OCI-LY3 (cell line): ENCODE measurements at regions not wholly inside any gene's neighbourhood (a gene's known extent, or its start where the extent isn't known, plus 50 kb on each side); places are given as distances from the start of the nearest gene placed in this dataset.

ENCODE experiments used
- H2AFZ ChIP-seq: fragments of 200-600, 300-600 bp; shearing (Covaris generic); 2 replicates; pipeline ENCODE4 v1.6.0; 2014; ENCODE audit warnings: antibody characterized with exemption, low read depth, low read length
- H3K27ac ChIP-seq: fragments of 200-600, 300-600 bp; sonication (generic); 2 replicates; pipeline ENCODE4 v1.5.1; 2014; ENCODE audit warnings: mild to moderate bottlenecking, low read length, moderate library complexity, mixed read lengths
- H3K27me3 ChIP-seq: fragments of 200-600, 300-600 bp; sonication (generic); 2 replicates; pipeline ENCODE4 v1.6.1; 2014; ENCODE audit warnings: low read depth, low read length, mixed read lengths
- H3K36me3 ChIP-seq: fragments of 200-600, 300-600 bp; sonication (generic); replicated peaks from 2 replicates; pipeline ENCODE3; 2014; ENCODE audit warnings: low read depth, low read length, mixed read lengths
- H3K4me1 ChIP-seq: fragments of 300-600, 200-600 bp; sonication (generic); 2 replicates; pipeline ENCODE4 v1.6.1; 2014; ENCODE audit warnings: low read length, mixed read lengths
- H3K4me2 ChIP-seq: fragments of 200-600, 300-600 bp; sonication (generic); 2 replicates; pipeline ENCODE4 v1.6.1; 2014; ENCODE audit warnings: low read length, mixed read lengths
- H3K4me3 ChIP-seq: fragments of 300-600, 200-600 bp; sonication (generic); 2 replicates; pipeline ENCODE4 v1.5.1; 2014; ENCODE audit warnings: antibody characterized with exemption, mild to moderate bottlenecking, low read length, moderate library complexity
- H3K79me2 ChIP-seq: fragments of 300-600, 200-600 bp; shearing (Covaris generic); 2 replicates; pipeline ENCODE4 v1.6.1; 2014; ENCODE audit warnings: mild to moderate bottlenecking, low read length, mixed read lengths
- H3K9ac ChIP-seq: fragments of 300-600, 200-600 bp; shearing (Covaris generic); 2 replicates; pipeline ENCODE4 v1.6.0; 2014; ENCODE audit warnings: mild to moderate bottlenecking, low read length, moderate library complexity
- H3K9me3 ChIP-seq: fragments of 200-600, 300-600 bp; shearing (Covaris generic); 2 replicates; pipeline ENCODE4 v1.6.1; 2014; ENCODE audit warnings: low read length, mixed read lengths; ENCODE audit not compliant: insufficient read depth
- H4K20me1 ChIP-seq: fragments of 200-600, 300-600 bp; sonication (generic); 2 replicates; pipeline ENCODE4 v1.6.1; 2016; ENCODE audit warnings: low read length, mixed read lengths; ENCODE audit not compliant: insufficient read depth
- EZH2phosphoT487 ChIP-seq: fragments of 200-600 bp; shearing (Covaris generic); IDR thresholded peaks from 2 replicates; pipeline ENCODE4 v1.6.1; 2018; ENCODE audit warnings: antibody characterized with exemption, mixed run types, low read depth
- TF ChIP-seq, protein P1 (sequence below): fragments of 200-600, 300-600 bp; sonication (generic); IDR thresholded peaks from 2 replicates; pipeline ENCODE4 v1.5.1; 2014; ENCODE audit warnings: antibody characterized with exemption, low read length, low read depth

DNA sequence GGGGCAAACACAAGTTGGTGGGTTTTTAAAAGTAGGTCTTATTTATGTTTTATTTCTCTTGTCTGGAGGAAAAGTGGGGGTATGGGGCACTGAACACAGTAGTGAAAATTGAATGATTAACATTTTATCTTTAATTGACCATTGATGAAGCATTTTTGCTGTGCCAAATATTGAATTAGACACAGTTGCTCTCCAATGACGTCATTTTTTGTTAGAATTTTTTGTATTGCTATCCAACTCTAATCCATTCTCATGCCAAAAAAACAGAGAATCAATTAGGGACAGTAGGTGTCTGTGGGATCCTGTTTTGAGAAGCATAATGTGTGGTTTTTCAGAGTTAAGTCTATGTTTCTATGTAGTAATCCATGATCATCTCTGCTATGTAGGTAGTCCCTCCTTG is 1032.8 kb downstream of the STPG2 start:
- H3K36me3 ChIP-seq: no peaks in the 10 kb centered on the region

DNA sequence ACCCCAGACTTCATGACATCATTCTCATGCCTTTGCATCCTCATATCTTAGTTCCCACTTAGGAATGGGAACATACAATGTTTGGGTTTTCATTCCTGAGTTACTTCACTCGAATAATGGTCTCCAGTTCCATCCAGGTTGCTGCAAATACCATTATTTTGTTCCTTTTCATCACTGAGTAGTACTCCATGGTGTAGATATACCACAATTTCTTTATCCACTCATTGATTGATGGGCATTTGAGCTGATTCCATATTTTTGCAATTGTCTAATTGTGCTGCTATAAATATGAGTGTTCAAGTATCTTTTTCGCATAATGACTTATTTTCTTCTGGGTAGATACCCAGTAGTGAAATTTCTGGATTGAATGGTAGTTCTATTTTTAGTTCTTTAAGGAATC is 1026.8 kb downstream of the STPG2 start:
- no peaks in the 10 kb centered on the region for H3K27me3 ChIP-seq
- H3K4me3 ChIP-seq: no peak overlapping the region
- H4K20me1 ChIP-seq: no peaks in the 10 kb centered on the region
- no peaks in the 10 kb centered on the region for H3K9me3 ChIP-seq
- no peak overlapping the region for H3K27ac ChIP-seq
- H3K4me1 ChIP-seq: no peaks in the 10 kb centered on the region
- no peak overlapping the region for H2AFZ ChIP-seq
- H3K79me2 ChIP-seq: no peaks in the 10 kb centered on the region
- no peak overlapping the region for H3K9ac ChIP-seq
- H3K36me3 ChIP-seq: no peaks in the 10 kb centered on the region
- no peak overlapping the region for H3K4me2 ChIP-seq
- no peak for TF ChIP-seq EZH2phosphoT487
- TF ChIP-seq, protein P1, sequence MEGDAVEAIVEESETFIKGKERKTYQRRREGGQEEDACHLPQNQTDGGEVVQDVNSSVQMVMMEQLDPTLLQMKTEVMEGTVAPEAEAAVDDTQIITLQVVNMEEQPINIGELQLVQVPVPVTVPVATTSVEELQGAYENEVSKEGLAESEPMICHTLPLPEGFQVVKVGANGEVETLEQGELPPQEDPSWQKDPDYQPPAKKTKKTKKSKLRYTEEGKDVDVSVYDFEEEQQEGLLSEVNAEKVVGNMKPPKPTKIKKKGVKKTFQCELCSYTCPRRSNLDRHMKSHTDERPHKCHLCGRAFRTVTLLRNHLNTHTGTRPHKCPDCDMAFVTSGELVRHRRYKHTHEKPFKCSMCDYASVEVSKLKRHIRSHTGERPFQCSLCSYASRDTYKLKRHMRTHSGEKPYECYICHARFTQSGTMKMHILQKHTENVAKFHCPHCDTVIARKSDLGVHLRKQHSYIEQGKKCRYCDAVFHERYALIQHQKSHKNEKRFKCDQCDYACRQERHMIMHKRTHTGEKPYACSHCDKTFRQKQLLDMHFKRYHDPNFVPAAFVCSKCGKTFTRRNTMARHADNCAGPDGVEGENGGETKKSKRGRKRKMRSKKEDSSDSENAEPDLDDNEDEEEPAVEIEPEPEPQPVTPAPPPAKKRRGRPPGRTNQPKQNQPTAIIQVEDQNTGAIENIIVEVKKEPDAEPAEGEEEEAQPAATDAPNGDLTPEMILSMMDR: no peak

More for the DNA sequence above, 1032.8 kb downstream of the STPG2 start:
- Histone ChIP-seq H3K9ac (no peak overlapping the region), H3K4me2 (no peak overlapping the region), H3K9me3 (no peaks in the 10 kb centered on the region), H4K20me1 (no peaks in the 10 kb centered on the region), H3K4me1 (no peaks in the 10 kb centered on the region), H3K4me3 (no peak overlapping the region), H3K27ac (no peak overlapping the region), H3K79me2 (no peaks in the 10 kb centered on the region), H2AFZ (no peak overlapping the region), H3K27me3 (no peaks in the 10 kb centered on the region)
- TF ChIP-seq, protein P1: no peak

DNA sequence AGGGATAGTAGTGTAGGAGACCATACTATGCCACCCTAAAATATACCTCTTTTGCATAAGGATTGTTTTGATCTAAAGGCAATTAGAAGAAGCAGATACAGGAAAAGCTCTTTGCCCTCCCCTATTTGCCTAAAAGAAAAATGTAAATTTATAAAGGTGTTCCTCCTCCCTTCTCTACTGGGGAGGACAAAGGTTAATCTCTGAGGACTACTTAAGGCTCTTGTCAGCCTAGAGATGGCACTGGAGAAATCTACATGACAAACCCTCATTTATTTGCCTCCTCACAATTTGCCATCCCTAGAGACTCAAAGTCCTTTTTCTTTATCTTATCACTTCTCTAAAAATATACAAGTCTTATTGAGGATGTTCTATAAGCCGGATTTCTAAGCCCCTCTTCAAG is 1021.8 kb downstream of the STPG2 start:
- Histone ChIP-seq H3K9me3 (no peaks in the 10 kb centered on the region), H3K9ac (no peak overlapping the region), H3K36me3 (no peaks in the 10 kb centered on the region), H2AFZ (no peak overlapping the region), H3K79me2 (no peaks in the 10 kb centered on the region), H3K4me3 (no peak overlapping the region), H4K20me1 (no peaks in the 10 kb centered on the region), H3K4me2 (no peak overlapping the region), H3K27me3 (no peaks in the 10 kb centered on the region), H3K4me1 (no peaks in the 10 kb centered on the region), H3K27ac (no peak overlapping the region)
- TF ChIP-seq, protein P1: no peak
- no peak for TF ChIP-seq EZH2phosphoT487

DNA sequence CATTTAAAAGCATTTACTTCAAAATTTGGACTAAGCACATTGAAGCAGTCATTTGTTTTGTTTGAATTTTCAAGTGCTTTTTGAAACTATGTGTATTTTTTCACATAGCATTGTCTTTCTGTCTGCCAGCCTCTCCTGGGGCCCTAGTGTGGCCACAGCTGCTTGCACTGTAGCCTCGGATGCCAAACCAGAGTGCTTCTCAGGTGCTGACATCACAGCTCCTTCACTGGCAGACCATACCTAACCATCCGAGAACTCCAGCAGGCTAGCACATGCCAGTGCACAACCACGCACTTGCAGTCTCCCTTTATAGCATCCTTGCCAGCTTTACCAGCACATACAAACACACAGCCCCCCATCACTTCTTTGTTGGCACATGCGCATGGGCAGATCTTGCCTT is 1019.7 kb downstream of the STPG2 start:
- Histone ChIP-seq H3K9me3 (no peaks in the 10 kb centered on the region), H3K4me1 (no peaks in the 10 kb centered on the region), H4K20me1 (no peaks in the 10 kb centered on the region), H3K9ac (no peak overlapping the region), H2AFZ (no peak overlapping the region), H3K27ac (no peak overlapping the region), H3K4me2 (no peak overlapping the region), H3K36me3 (no peaks in the 10 kb centered on the region), H3K27me3 (no peaks in the 10 kb centered on the region), H3K79me2 (no peaks in the 10 kb centered on the region), H3K4me3 (no peak overlapping the region)
- TF ChIP-seq EZH2phosphoT487: no peak
- TF ChIP-seq, protein P1: no peak
